Cardiac fibroblast (primary cell): ENCODE measurements at regions not wholly inside any gene's neighbourhood (a gene's known extent, or its start where the extent isn't known, plus 50 kb on each side); places are given as distances from the start of the nearest gene placed in this dataset.

Experiments used
- DNase-seq, 2 donors: peaks; one replicate each; pipeline versions ENCODE4 v3.0.0 to v3.0.0-alpha.2; 2010; ENCODE audit warnings: low read depth in 2 of 2
- H3K4me3 ChIP-seq, 2 donors: replicated peaks in 1 of 2; 1 replicate in 1 of 2; 2 replicates in 1 of 2; pipeline ENCODE4 v1.5.1; 2011; ENCODE audit warnings: low read depth in 2 of 2, low read length in 2 of 2, mild to moderate bottlenecking in 2 of 2, moderate library complexity in 1 of 2
- TF ChIP-seq, protein P1 (sequence below): IDR thresholded peaks from one replicate; pipeline ENCODE4 v1.5.1; 2011; ENCODE audit warnings: low read depth, mild to moderate bottlenecking, low read length, inconsistent platforms

DNA sequence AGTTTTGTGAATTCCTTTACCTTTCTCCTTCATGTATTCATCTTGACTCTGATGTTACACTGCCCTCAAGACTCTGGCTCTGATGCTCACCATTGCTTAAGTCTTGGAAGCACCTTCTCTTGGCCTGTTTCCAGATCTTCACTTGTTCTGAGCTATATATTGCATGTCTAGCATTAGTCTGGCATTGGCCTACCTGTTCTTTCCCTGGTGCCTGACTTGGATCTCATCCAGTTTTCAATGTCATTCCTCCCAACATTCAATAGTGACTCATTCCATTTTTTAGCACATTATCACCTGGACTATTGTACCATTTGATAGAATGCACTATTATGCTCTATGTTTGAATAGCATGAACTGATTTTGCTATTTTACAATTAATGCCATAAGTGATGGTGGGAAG is 127.3 kb upstream of the NYAP2 start:
- TF ChIP-seq, protein P1, sequence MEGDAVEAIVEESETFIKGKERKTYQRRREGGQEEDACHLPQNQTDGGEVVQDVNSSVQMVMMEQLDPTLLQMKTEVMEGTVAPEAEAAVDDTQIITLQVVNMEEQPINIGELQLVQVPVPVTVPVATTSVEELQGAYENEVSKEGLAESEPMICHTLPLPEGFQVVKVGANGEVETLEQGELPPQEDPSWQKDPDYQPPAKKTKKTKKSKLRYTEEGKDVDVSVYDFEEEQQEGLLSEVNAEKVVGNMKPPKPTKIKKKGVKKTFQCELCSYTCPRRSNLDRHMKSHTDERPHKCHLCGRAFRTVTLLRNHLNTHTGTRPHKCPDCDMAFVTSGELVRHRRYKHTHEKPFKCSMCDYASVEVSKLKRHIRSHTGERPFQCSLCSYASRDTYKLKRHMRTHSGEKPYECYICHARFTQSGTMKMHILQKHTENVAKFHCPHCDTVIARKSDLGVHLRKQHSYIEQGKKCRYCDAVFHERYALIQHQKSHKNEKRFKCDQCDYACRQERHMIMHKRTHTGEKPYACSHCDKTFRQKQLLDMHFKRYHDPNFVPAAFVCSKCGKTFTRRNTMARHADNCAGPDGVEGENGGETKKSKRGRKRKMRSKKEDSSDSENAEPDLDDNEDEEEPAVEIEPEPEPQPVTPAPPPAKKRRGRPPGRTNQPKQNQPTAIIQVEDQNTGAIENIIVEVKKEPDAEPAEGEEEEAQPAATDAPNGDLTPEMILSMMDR, result no peak
- H3K4me3 ChIP-seq, result no peak overlapping the region
- no peak for DNase-seq

DNA sequence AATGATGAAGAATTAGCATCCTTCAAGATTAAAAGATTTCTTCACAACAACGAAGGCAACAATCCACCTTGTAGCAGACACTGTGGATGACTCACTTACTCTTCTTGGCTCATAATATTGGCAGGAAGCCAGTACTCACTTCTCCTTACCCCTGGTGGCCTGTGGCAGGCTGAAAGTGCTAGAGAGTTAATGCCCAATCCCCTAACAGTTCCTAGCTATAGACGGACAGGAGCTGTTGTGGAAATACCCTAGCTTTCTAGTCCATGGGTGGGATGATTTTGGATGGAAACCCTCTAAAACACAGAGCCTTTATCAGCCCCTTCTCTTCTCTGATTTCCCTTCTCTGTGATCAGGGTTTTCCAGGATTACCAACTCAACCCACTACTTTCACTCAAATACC is 128.6 kb upstream of the NYAP2 start:
- H3K4me3 ChIP-seq, result no peak overlapping the region
- TF ChIP-seq, protein P1, result peak; percentile 35
- peak; percentile 22 to 78 for DNase-seq

DNA sequence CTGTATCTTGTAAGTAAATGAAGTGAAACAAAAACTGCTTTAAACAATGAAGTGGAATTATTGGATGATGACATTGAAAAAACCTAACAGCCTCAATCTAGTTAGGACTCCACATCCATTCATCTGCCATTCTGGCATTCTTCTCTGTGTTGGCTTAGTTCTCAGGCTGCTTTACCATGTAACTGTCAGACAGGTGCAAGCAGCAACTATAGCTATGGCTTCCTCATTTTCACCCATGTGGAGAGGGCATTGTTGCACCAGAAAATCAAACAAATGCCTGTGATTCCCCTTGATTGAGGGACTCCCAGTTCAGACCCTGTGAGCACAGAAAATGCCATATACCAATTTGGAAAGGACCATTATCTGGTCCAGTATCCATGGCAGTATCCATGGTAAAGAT is 129.5 kb upstream of the NYAP2 start:
- TF ChIP-seq, protein P1, result no peak
- H3K4me3 ChIP-seq, result no peak overlapping the region
- DNase-seq, result no peak

DNA sequence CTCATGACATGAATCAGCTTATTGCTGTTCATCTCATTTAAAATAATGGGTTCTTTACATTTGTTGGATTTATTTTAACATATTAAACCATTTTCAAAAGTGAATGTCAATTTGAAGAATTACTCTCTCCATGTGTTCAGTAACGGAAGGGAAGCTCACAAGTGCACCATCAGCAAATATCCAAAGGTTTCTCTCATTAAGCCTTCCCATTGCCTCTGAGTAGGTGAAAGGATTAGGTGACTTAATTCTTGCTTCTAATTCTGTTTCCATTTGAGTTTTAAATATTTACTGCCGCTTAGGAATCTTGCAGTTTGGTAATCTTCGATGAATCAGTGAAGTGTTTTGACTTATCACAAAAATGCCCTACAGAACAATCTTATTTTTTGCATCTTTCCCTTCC is 145.1 kb upstream of the NYAP2 start:
- TF ChIP-seq, protein P1, result no peak
- no peak overlapping the region for H3K4me3 ChIP-seq
- DNase-seq, result no peak

DNA sequence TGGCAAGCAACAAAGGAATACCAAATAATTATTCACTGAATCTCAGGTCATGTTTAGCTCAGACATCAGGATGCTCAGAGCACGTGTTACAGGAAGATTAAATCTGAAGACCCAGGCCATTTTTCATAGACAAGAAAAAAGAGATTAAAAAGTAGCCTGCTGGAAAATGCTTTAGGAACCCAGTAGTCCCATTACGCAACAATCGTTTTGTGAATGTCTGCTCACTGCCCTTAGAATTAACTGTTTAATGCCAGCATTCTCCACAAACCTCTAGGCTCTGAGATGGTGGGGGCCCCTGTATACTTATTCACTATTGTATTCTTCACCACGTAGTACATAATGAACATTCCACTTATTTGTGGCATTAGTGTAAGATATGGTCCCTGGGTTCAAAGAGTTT is 154.6 kb upstream of the NYAP2 start:
- no peak for DNase-seq
- no peak overlapping the region for H3K4me3 ChIP-seq
- TF ChIP-seq, protein P1, result no peak

DNA sequence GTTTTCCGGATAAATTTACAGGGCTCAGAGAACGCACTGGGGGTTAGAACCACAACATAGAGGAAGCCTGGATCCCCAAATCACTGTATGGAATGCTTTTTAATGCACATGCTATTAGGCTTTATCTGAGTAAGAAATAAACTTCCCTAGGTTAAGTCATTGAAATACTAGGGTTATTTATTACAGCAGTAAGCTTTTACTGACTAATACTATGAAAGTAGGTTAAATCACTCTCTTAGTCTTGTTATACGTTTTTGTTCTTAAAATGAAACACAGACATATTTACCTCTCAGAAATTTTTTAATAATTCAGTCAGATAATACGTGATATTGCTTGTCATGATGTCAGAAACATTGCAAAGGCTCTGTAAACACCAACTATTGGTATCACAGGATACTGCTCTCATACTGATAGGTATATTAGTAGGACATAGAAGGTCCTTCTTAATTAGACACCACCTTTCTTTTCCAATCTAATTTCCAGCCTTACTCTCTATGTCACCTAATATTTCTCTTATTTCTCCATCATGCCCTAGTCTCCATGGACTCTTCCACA is 162.7 kb upstream of the NYAP2 start:
- no peak for DNase-seq
- TF ChIP-seq, protein P1, result no peak
- no peak overlapping the region for H3K4me3 ChIP-seq

DNA sequence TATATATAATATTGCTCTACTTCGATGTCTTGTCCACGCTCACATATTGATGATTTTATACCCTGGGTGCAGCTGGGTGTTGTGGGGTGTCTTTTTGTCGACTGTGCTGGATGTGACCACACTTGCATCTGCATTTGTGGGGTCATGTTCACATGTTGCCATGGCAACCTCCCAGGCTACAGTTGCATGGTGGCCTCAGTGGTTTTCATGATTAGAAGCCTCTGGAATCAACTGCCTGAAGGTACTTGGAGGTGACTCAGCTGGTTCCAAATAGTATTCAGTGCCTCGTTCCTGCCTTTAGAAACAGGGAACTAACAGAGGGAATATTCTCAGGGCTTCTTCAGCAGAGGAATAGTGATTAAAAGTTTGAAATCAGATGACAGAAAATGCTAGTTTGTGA is 166.3 kb upstream of the NYAP2 start:
- TF ChIP-seq, protein P1, result no peak
- H3K4me3 ChIP-seq, result no peak overlapping the region
- no peak for DNase-seq
